ENCODE measurements at regions not wholly inside any gene's neighbourhood (a gene's known extent, or its start where the extent isn't known, plus 50 kb on each side); places are given as distances from the start of the nearest gene placed in this dataset.

- no peak overlapping the region for H3K4me3 ChIP-seq
- H3K9me3 ChIP-seq, result no peaks in the 10 kb centered on the region
- no peak for ATAC-seq (ENCODE audit: insufficient number of reproducible peaks, low FRiP score, low read depth)
- no peak for DNase-seq (ENCODE audit: low spot score)
- no peak overlapping the region for H3K27ac ChIP-seq
- H3K36me3 ChIP-seq, result no peaks in the 10 kb centered on the region
- H3K27me3 ChIP-seq (replicated peaks; ENCODE audit: insufficient read depth), result no peaks in the 10 kb centered on the region
- H3K4me1 ChIP-seq (ENCODE audit: control insufficient read depth in 1 of 2, low read depth in 2 of 2), result peaks cover 5 to 10% of the 10 kb centered on the region in 2 donors
- TF ChIP-seq CTCF (IDR thresholded peaks at IDR 0.05), result no peak
Measured at GRCh38 chr20:23243791-23244155, 106.8 kb upstream of the NXT1 start.

- TF ChIP-seq CTCF (IDR thresholded peaks at IDR 0.05), result no peak
- ATAC-seq (ENCODE audit: insufficient number of reproducible peaks, low FRiP score, low read depth) (no peak), DNase-seq (ENCODE audit: low spot score) (no peak)
- Histone ChIP-seq H3K36me3 (no peaks in the 10 kb centered on the region), H3K4me3 (no peak overlapping the region), H3K9me3 (no peaks in the 10 kb centered on the region), H3K4me1 (ENCODE audit: control insufficient read depth in 1 of 2, low read depth in 2 of 2) (no peaks in the 10 kb centered on the region), H3K27ac (no peak overlapping the region), H3K27me3 (replicated peaks; ENCODE audit: insufficient read depth) (no peaks in the 10 kb centered on the region)
Measured at GRCh38 chr20:23242556-23243180, 107.9 kb upstream of the NXT1 start.

- TF ChIP-seq CTCF (IDR thresholded peaks at IDR 0.05), result no peak
- H3K4me3 ChIP-seq, result no peak overlapping the region
- DNase-seq (ENCODE audit: low spot score) (no peak), ATAC-seq (ENCODE audit: insufficient number of reproducible peaks, low FRiP score, low read depth) (no peak)
- no peaks in the 10 kb centered on the region for H3K36me3 ChIP-seq
- no peaks in the 10 kb centered on the region for H3K9me3 ChIP-seq
- H3K27me3 ChIP-seq (replicated peaks; ENCODE audit: insufficient read depth), result no peaks in the 10 kb centered on the region
- no peaks in the 10 kb centered on the region for H3K4me1 ChIP-seq (ENCODE audit: control insufficient read depth in 1 of 2, low read depth in 2 of 2)
- no peak overlapping the region for H3K27ac ChIP-seq
Measured at GRCh38 chr20:23242104-23242503, 108.5 kb upstream of the NXT1 start.

GRCh38 chr20:23241416-23241815 lies 109.2 kb upstream of the NXT1 start:
- ATAC-seq (ENCODE audit: insufficient number of reproducible peaks, low FRiP score, low read depth) (no peak), DNase-seq (ENCODE audit: low spot score) (no peak)
- TF ChIP-seq CTCF (IDR thresholded peaks at IDR 0.05), result no peak
- no peaks in the 10 kb centered on the region for H3K27me3 ChIP-seq (replicated peaks; ENCODE audit: insufficient read depth)
- H3K4me1 ChIP-seq (ENCODE audit: control insufficient read depth in 1 of 2, low read depth in 2 of 2), result no peaks in the 10 kb centered on the region
- no peaks in the 10 kb centered on the region for H3K36me3 ChIP-seq
- H3K27ac ChIP-seq, result no peak overlapping the region
- H3K4me3 ChIP-seq, result no peak overlapping the region
- no peaks in the 10 kb centered on the region for H3K9me3 ChIP-seq

- no peak for TF ChIP-seq CTCF (IDR thresholded peaks at IDR 0.05)
- Histone ChIP-seq H3K4me3 (no peak overlapping the region), H3K27ac (no peak overlapping the region), H3K4me1 (ENCODE audit: control insufficient read depth in 1 of 2, low read depth in 2 of 2) (no peaks in the 10 kb centered on the region), H3K9me3 (no peaks in the 10 kb centered on the region), H3K36me3 (no peaks in the 10 kb centered on the region), H3K27me3 (replicated peaks; ENCODE audit: insufficient read depth) (no peaks in the 10 kb centered on the region)
- DNase-seq (ENCODE audit: low spot score) (no peak), ATAC-seq (ENCODE audit: insufficient number of reproducible peaks, low FRiP score, low read depth) (no peak)
Measured at GRCh38 chr20:23240519-23240918, 110.1 kb upstream of the NXT1 start.
